SK-N-SH treated with all-trans-retinoic acid at 6 μM for 48 hours (cell line): ENCODE measurements at regions not wholly inside any gene's neighbourhood (a gene's known extent, or its start where the extent isn't known, plus 50 kb on each side); places are given as distances from the start of the nearest gene placed in this dataset.

Source experiments
- ATAC-seq: fragments of 200-7000 bp; cut with Tn5 transposase; 3 replicates; pipeline ENCODE4 v1.9.1; 2020; ENCODE audit warnings: mild to moderate bottlenecking, moderate library complexity
- ARNTL ChIP-seq: fragments of 450-650 bp; formaldehyde crosslinking; IDR thresholded peaks from 2 replicates; pipeline ENCODE4 v1.5.0; 2020; ENCODE audit warnings: low read depth, mild to moderate bottlenecking, moderate library complexity, borderline replicate concordance
- BACH2 ChIP-seq: fragments of 250-450 bp; sonication (Bioruptor Pico); IDR thresholded peaks from 2 replicates; pipeline ENCODE4 v1.9.0; 2021; ENCODE audit warnings: mild to moderate bottlenecking, borderline replicate concordance
- CREB5 ChIP-seq: fragments of 250-450 bp; sonication (Bioruptor Pico); IDR thresholded peaks from 2 replicates; pipeline ENCODE4 v1.5.1; 2020; ENCODE audit warnings: low read depth, mild to moderate bottlenecking, moderate library complexity
- CSDC2 ChIP-seq: fragments of 250-450 bp; sonication (Bioruptor Pico); IDR thresholded peaks from 2 replicates; pipeline ENCODE4 v1.5.0; 2020; ENCODE audit warnings: mild to moderate bottlenecking, moderate library complexity
- CSRNP3 ChIP-seq: fragments of 250-450 bp; sonication (Bioruptor Pico); IDR thresholded peaks from 2 replicates; pipeline ENCODE4 v1.5.1; 2021; ENCODE audit warnings: mild to moderate bottlenecking, moderate library complexity
- ISL1 ChIP-seq: fragments of 250-450 bp; sonication (Bioruptor Pico); IDR thresholded peaks from 2 replicates; pipeline ENCODE4 v2.1.2; 2022; ENCODE audit warnings: mild to moderate bottlenecking, moderate library complexity
- OSR1 ChIP-seq: fragments of 250-450 bp; sonication (Bioruptor Pico); IDR thresholded peaks from 2 replicates; pipeline ENCODE4 v1.8.0; 2022; ENCODE audit warnings: moderate library complexity, mild to moderate bottlenecking, inconsistent platforms
- PATZ1 ChIP-seq: fragments of 250-450 bp; sonication (Bioruptor Pico); IDR thresholded peaks from 2 replicates; pipeline ENCODE4 v1.8.0; 2020; ENCODE audit warnings: mild to moderate bottlenecking, moderate library complexity, borderline replicate concordance
- POU6F1 ChIP-seq: fragments of 250-450 bp; sonication (Bioruptor Pico); IDR thresholded peaks from 2 replicates; pipeline ENCODE4 v1.8.0; 2021; ENCODE audit warnings: low read depth, mild to moderate bottlenecking, moderate library complexity, borderline replicate concordance
- PPARA ChIP-seq: fragments of 250-450 bp; sonication (Bioruptor Pico); IDR thresholded peaks from 2 replicates; pipeline ENCODE4 v1.5.0; 2020; ENCODE audit warnings: mild to moderate bottlenecking, borderline replicate concordance
- RARB ChIP-seq: fragments of 250-450 bp; sonication (Bioruptor Pico); IDR thresholded peaks from 2 replicates; pipeline ENCODE4 v1.8.0; 2021; ENCODE audit warnings: mild to moderate bottlenecking, moderate library complexity
- SNAI2 ChIP-seq: fragments of 250-450 bp; sonication (Bioruptor Pico); IDR thresholded peaks from 2 replicates; pipeline ENCODE4 v1.5.0; 2020; ENCODE audit warnings: mild to moderate bottlenecking, moderate library complexity
- TCF4 ChIP-seq: fragments of 250-450 bp; sonication (Bioruptor Pico); IDR thresholded peaks from 2 replicates; pipeline ENCODE4 v1.8.0; 2021; ENCODE audit warnings: mild to moderate bottlenecking, moderate library complexity, borderline replicate concordance
- TOX ChIP-seq: fragments of 250-450 bp; sonication (Bioruptor Pico); IDR thresholded peaks from 2 replicates; pipeline ENCODE4 v1.8.0; 2021; ENCODE audit warnings: mild to moderate bottlenecking, moderate library complexity, borderline replicate concordance
- TSHZ2 ChIP-seq: fragments of 250-450 bp; sonication (Bioruptor Pico); IDR thresholded peaks from 2 replicates; pipeline ENCODE4 v1.5.0; 2020; ENCODE audit warnings: mild to moderate bottlenecking, moderate library complexity
- ZC3H10 ChIP-seq: fragments of 250-450 bp; sonication (Bioruptor Pico); IDR thresholded peaks from 2 replicates; pipeline ENCODE4 v1.5.1; 2021; ENCODE audit warnings: mild to moderate bottlenecking, moderate library complexity
- ZFP3 ChIP-seq: fragments of 250-450 bp; sonication (Bioruptor Pico); IDR thresholded peaks from 2 replicates; pipeline ENCODE4 v1.5.0; 2020; ENCODE audit warnings: mild to moderate bottlenecking, moderate library complexity
- ZFP30 ChIP-seq: fragments of 450-650 bp; formaldehyde crosslinking; IDR thresholded peaks from 2 replicates; pipeline ENCODE4 v1.5.0; 2022; ENCODE audit warnings: mild to moderate bottlenecking, moderate library complexity
- ZNF565 ChIP-seq: fragments of 450-650 bp; formaldehyde crosslinking; conservative IDR thresholded peaks from 2 replicates; pipeline ENCODE4 v1.5.0; 2020; ENCODE audit warnings: low read depth, mild to moderate bottlenecking, moderate library complexity
- ZNF70 ChIP-seq: fragments of 450-650 bp; formaldehyde crosslinking; IDR thresholded peaks from 2 replicates; pipeline ENCODE4 v1.5.0; 2020; ENCODE audit warnings: mild to moderate bottlenecking, moderate library complexity
- ZNF8 ChIP-seq: fragments of 450-650 bp; formaldehyde crosslinking; IDR thresholded peaks from 2 replicates; pipeline ENCODE4 v1.5.0; 2020; ENCODE audit warnings: mild to moderate bottlenecking, moderate library complexity

- peak; percentile 89 for ATAC-seq
- TF ChIP-seq CREB5 (CRISPR knock-in tag), result no peak
- TF ChIP-seq ZNF8 (CRISPR knock-in tag), result no peak
- TF ChIP-seq PPARA (CRISPR knock-in tag), result no peak
- TF ChIP-seq ZC3H10 (CRISPR knock-in tag), result no peak
- TF ChIP-seq ZNF565 (CRISPR knock-in tag), result no peak
- TF ChIP-seq TOX, result no peak
- no peak for TF ChIP-seq ZNF70 (CRISPR knock-in tag)
- TF ChIP-seq ARNTL (CRISPR knock-in tag), result no peak
- no peak for TF ChIP-seq ZFP30 (CRISPR knock-in tag)
- TF ChIP-seq PATZ1, result no peak
- TF ChIP-seq ZFP3 (CRISPR knock-in tag), result no peak
- TF ChIP-seq RARB (CRISPR knock-in tag), result no peak
- TF ChIP-seq TCF4 (CRISPR knock-in tag), result no peak
- no peak for TF ChIP-seq CSRNP3 (CRISPR knock-in tag)
- TF ChIP-seq BACH2, result no peak
- TF ChIP-seq SNAI2 (CRISPR knock-in tag), result no peak
- no peak for TF ChIP-seq TSHZ2 (CRISPR knock-in tag)
- no peak for TF ChIP-seq CSDC2 (CRISPR knock-in tag)
- no peak for TF ChIP-seq OSR1
These were observed 241.4 kb downstream of the HINT1 start for GRCh38 chr5:130923543-130924124.

- no peak for ATAC-seq
- TF ChIP-seq OSR1 (no peak), ZC3H10 (CRISPR knock-in tag) (no peak), BACH2 (no peak), CSRNP3 (CRISPR knock-in tag) (no peak), ZFP3 (CRISPR knock-in tag) (no peak), PATZ1 (no peak), CREB5 (CRISPR knock-in tag) (no peak), ZNF565 (CRISPR knock-in tag) (no peak), SNAI2 (CRISPR knock-in tag) (no peak), ISL1 (CRISPR knock-in tag) (no peak), PPARA (CRISPR knock-in tag) (no peak), TSHZ2 (CRISPR knock-in tag) (no peak), RARB (CRISPR knock-in tag) (no peak), ZFP30 (CRISPR knock-in tag) (no peak), POU6F1 (no peak), CSDC2 (CRISPR knock-in tag) (no peak)
These were observed 253.0 kb downstream of the HINT1 start for GRCh38 chr5:130912088-130912487.
